Esophagus muscularis mucosa (tissue), 4 donors: ENCODE measurements at regions not wholly inside any gene's neighbourhood (a gene's known extent, or its start where the extent isn't known, plus 50 kb on each side); places are given as distances from the start of the nearest gene placed in this dataset.

Experiments used
- DNase-seq: peaks from one replicate; pipeline ENCODE4 v3.0.0-alpha.2; 2017; ENCODE audit errors: extremely low spot score
- H3K27ac ChIP-seq, 4 donors: fragments of 200-600 bp; sonication (generic); replicated peaks in 1 of 4; 1 replicate in 3 of 4; 2 replicates in 1 of 4; pipeline ENCODE4 v1.5.1; 2016 to 2019; ENCODE audit warnings: mild to moderate bottlenecking in 1 of 4
- H3K27me3 ChIP-seq, 4 donors: fragments of 200-600 bp; sonication (generic); one replicate each; pipeline versions ENCODE4 v1.5.1 to v1.6.0; 2016 to 2019
- H3K36me3 ChIP-seq, 4 donors: fragments of 200-600 bp; sonication (generic); one replicate each; pipeline ENCODE4 v1.5.1; 2016 to 2019
- H3K4me1 ChIP-seq, 4 donors: fragments of 200-600 bp; sonication (generic); one replicate each; pipeline ENCODE4 v1.5.1; 2016 to 2019
- H3K4me3 ChIP-seq, 4 donors: fragments of 200-600 bp; sonication (generic); 1 replicate in 2 of 4; 2 replicates in 2 of 4; pipeline ENCODE4 v1.5.1; 2016 to 2019; ENCODE audit warnings: mild to moderate bottlenecking in 4 of 4, moderate library complexity in 1 of 4
- H3K9me3 ChIP-seq, 4 donors: fragments of 200-600 bp; sonication (generic); 1 replicate in 3 of 4; 2 replicates in 1 of 4; pipeline ENCODE4 v1.5.1; 2016 to 2019
- CTCF ChIP-seq, 3 experiments: fragments of 200-600 bp in 2 of 3; fragments of 450-650 bp in 1 of 3; sonication (generic) in 2 of 3; IDR thresholded peaks; one replicate each; pipeline ENCODE4 v1.5.1; 2017 to 2019; ENCODE audit warnings: antibody characterized with exemption in 3 of 3, mild to moderate bottlenecking in 2 of 3, moderate library complexity in 1 of 3
- EP300 ChIP-seq: sonication (generic); formaldehyde crosslinking; IDR thresholded peaks from one replicate; pipeline ENCODE4 v1.6.1; 2017; ENCODE audit warnings: antibody characterized with exemption
- POLR2A ChIP-seq: fragments of 450-650 bp; IDR thresholded peaks from one replicate; pipeline ENCODE4 v1.6.1; 2017; ENCODE audit warnings: antibody characterized with exemption, moderate library complexity, mild to moderate bottlenecking, low read depth
- POLR2AphosphoS5 ChIP-seq, 2 donors: sonication (generic); formaldehyde crosslinking; IDR thresholded peaks; one replicate each; pipeline ENCODE4 v1.6.1; 2017; ENCODE audit warnings: antibody characterized with exemption in 2 of 2
- WGBS: methylation state at CpG from one replicate; pipeline ENCODE4 v1.1.5; 2018; 5-methylcytosine and 5-hydroxymethylcytosine counted together
- intact Hi-C: fragments of 100-400 bp; cut with DNase I; formaldehyde crosslinking; loops from one replicate; pipeline ENCODE4 v1.15.1; 2023

GRCh38 chr2:217650229-217650628 is 352.6 kb downstream of the TNS1 start:
- TF ChIP-seq EP300, result no peak
- no peak for TF ChIP-seq POLR2A
- TF ChIP-seq CTCF (IDR thresholded peaks at IDR 0.05), result no peak
- no peak for TF ChIP-seq POLR2AphosphoS5 (IDR thresholded peaks at IDR 0.05)
- Histone ChIP-seq H3K9me3 (no peaks in the 10 kb centered on the region), H3K27ac (no peak overlapping the region), H3K36me3 (no peaks in the 10 kb centered on the region), H3K4me3 (no peak overlapping the region), H3K27me3 (no peaks in the 10 kb centered on the region), H3K4me1 (peaks cover 3 to 31% (median 19%) of the 10 kb centered on the region in 4 donors)
- WGBS, result 87% methylated on average over 2 of the region's 2 CpGs
- DNase-seq, result no peak
- intact Hi-C loops, result no loop called here

- H3K27ac ChIP-seq, result no peak overlapping the region
- 97% methylated on average over 2 of the region's 2 CpGs for WGBS
- no peak for TF ChIP-seq POLR2AphosphoS5 (IDR thresholded peaks at IDR 0.05)
- TF ChIP-seq POLR2A, result no peak
- TF ChIP-seq EP300, result no peak
- TF ChIP-seq CTCF (IDR thresholded peaks at IDR 0.05), result no peak
- no peaks in the 10 kb centered on the region for H3K36me3 ChIP-seq
- DNase-seq, result no peak
- intact Hi-C loops, result loop anchor here (10.0 kb wide), 1 partner anchor 943 kb away; no protein-coding TSS in a partner anchor
- H3K9me3 ChIP-seq, result no peaks in the 10 kb centered on the region
- no peak overlapping the region for H3K4me3 ChIP-seq
- peaks cover 8 to 34% (median 23%) of the 10 kb centered on the region in 4 donors for H3K4me1 ChIP-seq
- no peaks in the 10 kb centered on the region for H3K27me3 ChIP-seq
These were observed 354.9 kb downstream of the TNS1 start for GRCh38 chr2:217647925-217648324.

- DNase-seq, result no peak
- Histone ChIP-seq H3K4me1 (peaks cover 8 to 35% (median 24%) of the 10 kb centered on the region in 4 donors), H3K27ac (no peak overlapping the region), H3K36me3 (no peaks in the 10 kb centered on the region), H3K9me3 (no peaks in the 10 kb centered on the region), H3K4me3 (no peak overlapping the region), H3K27me3 (no peaks in the 10 kb centered on the region)
- intact Hi-C loops, result loop anchor here (10.0 kb wide), 1 partner anchor 942 kb away; no protein-coding TSS in a partner anchor
- TF ChIP-seq POLR2A (no peak), POLR2AphosphoS5 (IDR thresholded peaks at IDR 0.05) (no peak), CTCF (IDR thresholded peaks at IDR 0.05) (no peak), EP300 (no peak)
These were observed 355.6 kb downstream of the TNS1 start for GRCh38 chr2:217647226-217647625.

- no peak for DNase-seq
- intact Hi-C loops, result loop anchor here (10.0 kb wide), 1 partner anchor 941 kb away; no protein-coding TSS in a partner anchor
- WGBS, result 96% methylated on average over 1 of the region's 1 CpG
These were observed 356.9 kb downstream of the TNS1 start for GRCh38 chr2:217645896-217646295.

More at GRCh38 chr2:217645896-217646295, 356.9 kb downstream of the TNS1 start:
- Histone ChIP-seq H3K27me3 (no peaks in the 10 kb centered on the region), H3K36me3 (no peaks in the 10 kb centered on the region), H3K4me3 (no peak overlapping the region), H3K4me1 (peaks cover 8 to 41% (median 35%) of the 10 kb centered on the region in 4 donors), H3K27ac (no peak overlapping the region), H3K9me3 (no peaks in the 10 kb centered on the region)
- TF ChIP-seq POLR2AphosphoS5 (IDR thresholded peaks at IDR 0.05), result no peak
- TF ChIP-seq EP300, result no peak
- TF ChIP-seq CTCF (IDR thresholded peaks at IDR 0.05), result no peak
- no peak for TF ChIP-seq POLR2A
